Activated CD8-positive, alpha-beta memory T cell treated with anti-CD3 and anti-CD28 coated beads, Interleukin-2, amount 50 U/mL, for 4 hours (primary cell): ENCODE measurements at regions not wholly inside any gene's neighbourhood (a gene's known extent, or its start where the extent isn't known, plus 50 kb on each side); places are given as distances from the start of the nearest gene placed in this dataset.

Experiments used
- DNase-seq: peaks from one replicate; pipeline ENCODE4 v3.0.0-alpha.2; 2020

GRCh38 chr10:2296179-2296891, 559.0 kb upstream of the ADARB2 start:
- no peak for DNase-seq

- DNase-seq: no peak
Measured at GRCh38 chr10:2294739-2295138, 557.4 kb upstream of the ADARB2 start.

- no peak for DNase-seq
Measured at GRCh38 chr10:2284071-2284470, 546.7 kb upstream of the ADARB2 start.

GRCh38 chr10:2282202-2282601, 544.9 kb upstream of the ADARB2 start:
- DNase-seq: no peak

GRCh38 chr10:2280713-2281300, 543.5 kb upstream of the ADARB2 start:
- no peak for DNase-seq

- no peak for DNase-seq
Measured at GRCh38 chr10:2279711-2280110, 542.4 kb upstream of the ADARB2 start.

- no peak for DNase-seq
Measured at GRCh38 chr10:2278363-2278762, 541.0 kb upstream of the ADARB2 start.

GRCh38 chr10:2263561-2263960, 526.2 kb upstream of the ADARB2 start:
- no peak for DNase-seq

GRCh38 chr10:2262878-2263277, 525.6 kb upstream of the ADARB2 start:
- DNase-seq: no peak

- no peak for DNase-seq
Measured at GRCh38 chr10:2262333-2262732, 525.0 kb upstream of the ADARB2 start.

GRCh38 chr10:2256241-2256640, 518.9 kb upstream of the ADARB2 start:
- DNase-seq: no peak

GRCh38 chr10:2252096-2252495, 514.8 kb upstream of the ADARB2 start:
- no peak for DNase-seq

- DNase-seq: no peak
Measured at GRCh38 chr10:2251631-2252030, 514.3 kb upstream of the ADARB2 start.

- DNase-seq: no peak
Measured at GRCh38 chr10:2246747-2247146, 509.4 kb upstream of the ADARB2 start.

- DNase-seq: no peak
Measured at GRCh38 chr10:2245580-2245979, 508.3 kb upstream of the ADARB2 start.

GRCh38 chr10:2244471-2244870, 507.1 kb upstream of the ADARB2 start:
- no peak for DNase-seq

- DNase-seq: no peak
Measured at GRCh38 chr10:2236876-2237275, 499.6 kb upstream of the ADARB2 start.

- no peak for DNase-seq
Measured at GRCh38 chr10:2232479-2232878, 495.2 kb upstream of the ADARB2 start.

GRCh38 chr10:2230478-2230877, 493.2 kb upstream of the ADARB2 start:
- DNase-seq: no peak

GRCh38 chr10:2228320-2228901, 491.1 kb upstream of the ADARB2 start:
- DNase-seq: no peak

- DNase-seq: no peak
Measured at GRCh38 chr10:2225609-2226008, 488.3 kb upstream of the ADARB2 start.

- DNase-seq: no peak
Measured at GRCh38 chr10:2223548-2224320, 486.4 kb upstream of the ADARB2 start.

- no peak for DNase-seq
Measured at GRCh38 chr10:2222631-2223030, 485.3 kb upstream of the ADARB2 start.

- DNase-seq: no peak
Measured at GRCh38 chr10:2214805-2215204, 477.5 kb upstream of the ADARB2 start.
